ENCODE measurements at regions not wholly inside any gene's neighbourhood (a gene's known extent, or its start where the extent isn't known, plus 50 kb on each side); places are given as distances from the start of the nearest gene placed in this dataset.

DNA sequence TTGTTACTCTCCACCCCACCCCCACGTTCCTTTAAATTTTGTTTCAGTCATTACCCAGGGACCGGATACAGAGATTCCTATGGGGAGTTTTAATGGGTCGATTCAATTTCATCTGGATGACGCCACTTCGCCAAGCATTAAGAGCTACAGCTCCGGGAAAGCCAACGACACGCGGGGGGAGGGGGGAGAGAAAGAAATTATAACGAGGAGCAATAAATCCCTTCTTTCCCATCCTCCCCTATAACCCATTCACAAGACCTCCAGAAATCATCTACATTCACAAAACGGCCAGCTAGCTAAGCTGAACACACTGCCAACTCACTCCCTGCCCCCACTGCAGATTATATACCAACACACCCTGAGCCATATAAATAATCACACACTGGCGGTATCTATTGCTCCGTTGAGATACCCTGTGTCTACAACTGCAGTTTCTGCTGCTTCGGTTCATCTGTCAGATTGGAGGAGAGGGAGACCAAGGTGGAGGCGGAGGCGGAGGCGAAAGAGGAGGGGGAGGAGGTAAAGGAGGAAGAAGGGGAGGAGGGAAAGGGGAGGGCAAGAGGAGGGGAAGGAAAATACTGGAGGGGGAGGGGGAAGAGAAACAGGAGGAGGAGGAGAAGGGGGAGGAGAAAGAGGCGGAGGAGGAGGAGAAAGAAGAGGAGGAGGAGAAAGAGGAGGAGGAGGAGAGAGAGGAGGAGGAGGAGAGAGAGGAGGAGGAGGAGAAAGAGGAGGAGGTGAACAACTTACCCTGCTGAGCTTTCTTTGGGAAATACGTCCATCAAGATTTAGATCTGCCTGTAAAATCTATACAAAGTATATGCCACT, 113.9 kb upstream of the VAMP7 start:
- Mint-ChIP-seq H3K27me3 (ENCODE audit: low read depth in 2 of 2) (peaks cover 0 to 6% of the 10 kb centered on the region in 2 donors), H3K9me3 (peaks cover 0 to 2% of the 10 kb centered on the region in 2 donors), H3K4me1 (peaks cover 8 to 11% of the 10 kb centered on the region in 2 donors), H3K4me3 (peak overlapping the region; percentile 77), H3K27ac (peak overlapping the region in 1 of 2 donors; percentile 67), H3K36me3 (no peaks in the 10 kb centered on the region)
- no peaks in the 10 kb centered on the region for H3K36me3 ChIP-seq (ENCODE audit: control insufficient read depth, insufficient read depth, low read length)
- ATAC-seq (peak in 1 of 3 donors; percentile 52), DNase-seq (peak in 1 of 2 donors; percentile 61)
- no peaks in the 10 kb centered on the region for H3K9me3 ChIP-seq (ENCODE audit: control insufficient read depth, insufficient read depth, low read length)
- H3K27ac ChIP-seq (ENCODE audit: low read length): no peak overlapping the region
- 40% methylated on average over 12 of the region's 19 CpGs for WGBS (ENCODE audit: insufficient coverage)
- H3K4me3 ChIP-seq (ENCODE audit: low read length): peak overlapping the region; percentile 14
- intact Hi-C loops (cut with micrococcal nuclease): no loop called here
- TF ChIP-seq, protein P1, sequence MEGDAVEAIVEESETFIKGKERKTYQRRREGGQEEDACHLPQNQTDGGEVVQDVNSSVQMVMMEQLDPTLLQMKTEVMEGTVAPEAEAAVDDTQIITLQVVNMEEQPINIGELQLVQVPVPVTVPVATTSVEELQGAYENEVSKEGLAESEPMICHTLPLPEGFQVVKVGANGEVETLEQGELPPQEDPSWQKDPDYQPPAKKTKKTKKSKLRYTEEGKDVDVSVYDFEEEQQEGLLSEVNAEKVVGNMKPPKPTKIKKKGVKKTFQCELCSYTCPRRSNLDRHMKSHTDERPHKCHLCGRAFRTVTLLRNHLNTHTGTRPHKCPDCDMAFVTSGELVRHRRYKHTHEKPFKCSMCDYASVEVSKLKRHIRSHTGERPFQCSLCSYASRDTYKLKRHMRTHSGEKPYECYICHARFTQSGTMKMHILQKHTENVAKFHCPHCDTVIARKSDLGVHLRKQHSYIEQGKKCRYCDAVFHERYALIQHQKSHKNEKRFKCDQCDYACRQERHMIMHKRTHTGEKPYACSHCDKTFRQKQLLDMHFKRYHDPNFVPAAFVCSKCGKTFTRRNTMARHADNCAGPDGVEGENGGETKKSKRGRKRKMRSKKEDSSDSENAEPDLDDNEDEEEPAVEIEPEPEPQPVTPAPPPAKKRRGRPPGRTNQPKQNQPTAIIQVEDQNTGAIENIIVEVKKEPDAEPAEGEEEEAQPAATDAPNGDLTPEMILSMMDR (IDR thresholded peaks at IDR 0.05): no peak
- H3K4me1 ChIP-seq (ENCODE audit: control insufficient read depth, insufficient read depth, low read length): peaks cover 4% of the 10 kb centered on the region
- H3K27me3 ChIP-seq (ENCODE audit: control insufficient read depth, insufficient read depth, low read length): no peaks in the 10 kb centered on the region

DNA sequence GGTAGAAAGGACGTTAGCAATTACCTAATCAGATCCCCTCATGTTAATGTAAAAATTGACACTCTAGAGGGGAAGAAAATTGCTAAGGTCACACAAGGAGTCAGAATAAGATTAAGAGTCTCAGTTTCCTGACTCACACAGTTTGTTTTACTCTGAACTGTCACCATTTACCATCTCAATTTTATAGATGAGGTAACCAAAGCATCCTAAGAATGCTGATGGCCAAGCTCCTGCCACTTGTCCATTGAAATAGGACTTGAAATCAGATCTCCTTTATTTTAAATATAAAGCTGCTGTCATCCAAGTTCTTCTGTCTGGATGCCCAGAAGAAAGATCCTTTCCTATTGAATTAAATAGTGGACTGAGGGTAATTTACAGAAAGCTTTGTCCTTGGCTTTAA, 114.8 kb upstream of the VAMP7 start:
- H3K4me1 ChIP-seq (ENCODE audit: control insufficient read depth, insufficient read depth, low read length): peaks cover 4% of the 10 kb centered on the region
- H3K4me1 Mint-ChIP-seq: peaks cover 8 to 11% of the 10 kb centered on the region in 2 donors
- TF ChIP-seq, protein P1 (IDR thresholded peaks at IDR 0.05): no peak
- H3K4me3 ChIP-seq (ENCODE audit: low read length): no peak overlapping the region
- no peaks in the 10 kb centered on the region for H3K36me3 ChIP-seq (ENCODE audit: control insufficient read depth, insufficient read depth, low read length)
- no peaks in the 10 kb centered on the region for H3K9me3 ChIP-seq (ENCODE audit: control insufficient read depth, insufficient read depth, low read length)
- H3K36me3 Mint-ChIP-seq: no peaks in the 10 kb centered on the region
- peak overlapping the region; percentile 77 for H3K4me3 Mint-ChIP-seq
- intact Hi-C loops (cut with micrococcal nuclease): no loop called here
- peaks cover 0 to 1% of the 10 kb centered on the region in 2 donors for H3K27me3 Mint-ChIP-seq (ENCODE audit: low read depth in 2 of 2)
- H3K27ac ChIP-seq (ENCODE audit: low read length): no peak overlapping the region
- no peak for DNase-seq
- peak overlapping the region; percentile 19 to 67 for H3K27ac Mint-ChIP-seq
- no peaks in the 10 kb centered on the region for H3K27me3 ChIP-seq (ENCODE audit: control insufficient read depth, insufficient read depth, low read length)
- no peak for ATAC-seq
- peaks cover 0 to 5% of the 10 kb centered on the region in 2 donors for H3K9me3 Mint-ChIP-seq
- no CpG with 5 or more reads among the region's 1 CpG for WGBS (ENCODE audit: insufficient coverage)

- intact Hi-C loops (cut with micrococcal nuclease): no loop called here
- Mint-ChIP-seq H3K9me3 (peaks cover 0 to 9% of the 10 kb centered on the region in 2 donors), H3K36me3 (no peaks in the 10 kb centered on the region), H3K27me3 (ENCODE audit: low read depth in 2 of 2) (peaks cover 3% of the 10 kb centered on the region in 2 donors), H3K27ac (no peak overlapping the region), H3K4me3 (no peak overlapping the region), H3K4me1 (no peaks in the 10 kb centered on the region)
- H3K4me1 ChIP-seq (ENCODE audit: control insufficient read depth, insufficient read depth, low read length): no peaks in the 10 kb centered on the region
- TF ChIP-seq, protein P1 (IDR thresholded peaks at IDR 0.05): no peak
- H3K27ac ChIP-seq (ENCODE audit: low read length): no peak overlapping the region
- no peaks in the 10 kb centered on the region for H3K27me3 ChIP-seq (ENCODE audit: control insufficient read depth, insufficient read depth, low read length)
- no peaks in the 10 kb centered on the region for H3K36me3 ChIP-seq (ENCODE audit: control insufficient read depth, insufficient read depth, low read length)
- DNase-seq (no peak), ATAC-seq (no peak)
- no peak overlapping the region for H3K4me3 ChIP-seq (ENCODE audit: low read length)
- H3K9me3 ChIP-seq (ENCODE audit: control insufficient read depth, insufficient read depth, low read length): no peaks in the 10 kb centered on the region
Measured at GRCh38 chrX:155761185-155761584, 120.0 kb upstream of the VAMP7 start.

Data from natural killer cell (primary cell).